ENCODE measurements at regions not wholly inside any gene's neighbourhood (a gene's known extent, or its start where the extent isn't known, plus 50 kb on each side); places are given as distances from the start of the nearest gene placed in this dataset.

DNA sequence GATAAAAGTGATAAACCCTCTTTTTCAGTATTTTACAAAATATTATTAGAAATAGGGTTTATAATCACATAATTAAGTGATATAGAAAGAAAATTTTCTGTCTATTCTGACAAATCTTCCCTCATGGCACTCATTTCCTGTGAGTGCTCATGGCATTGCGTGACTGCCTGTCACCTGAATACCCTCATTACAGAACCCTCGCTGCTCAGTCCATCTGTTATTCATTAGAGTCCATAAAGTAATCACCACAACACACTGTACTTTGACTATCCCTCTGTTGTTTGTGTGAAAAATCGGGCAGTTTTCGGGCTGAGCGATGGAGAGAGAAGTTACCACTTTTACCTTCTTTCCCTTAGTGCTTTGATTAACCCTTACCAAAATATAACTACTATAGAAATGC lies 100.4 kb upstream of the BRINP3 start:
- Mint-ChIP-seq H3K4me1 (no peaks in the 10 kb centered on the region), H3K9me3 (peaks cover 4% of the 10 kb centered on the region), H3K36me3 (ENCODE audit: low read depth) (no peaks in the 10 kb centered on the region), H3K27me3 (no peaks in the 10 kb centered on the region), H3K4me3 (no peak overlapping the region), H3K27ac (no peak overlapping the region)
- CTCF ChIA-PET: no interaction called here
- intact Hi-C loops (cut with micrococcal nuclease): no loop called here
- ATAC-seq (ENCODE audit: low read depth) (no peak), DNase-seq (no peak)
- TF ChIP-seq, protein P1, sequence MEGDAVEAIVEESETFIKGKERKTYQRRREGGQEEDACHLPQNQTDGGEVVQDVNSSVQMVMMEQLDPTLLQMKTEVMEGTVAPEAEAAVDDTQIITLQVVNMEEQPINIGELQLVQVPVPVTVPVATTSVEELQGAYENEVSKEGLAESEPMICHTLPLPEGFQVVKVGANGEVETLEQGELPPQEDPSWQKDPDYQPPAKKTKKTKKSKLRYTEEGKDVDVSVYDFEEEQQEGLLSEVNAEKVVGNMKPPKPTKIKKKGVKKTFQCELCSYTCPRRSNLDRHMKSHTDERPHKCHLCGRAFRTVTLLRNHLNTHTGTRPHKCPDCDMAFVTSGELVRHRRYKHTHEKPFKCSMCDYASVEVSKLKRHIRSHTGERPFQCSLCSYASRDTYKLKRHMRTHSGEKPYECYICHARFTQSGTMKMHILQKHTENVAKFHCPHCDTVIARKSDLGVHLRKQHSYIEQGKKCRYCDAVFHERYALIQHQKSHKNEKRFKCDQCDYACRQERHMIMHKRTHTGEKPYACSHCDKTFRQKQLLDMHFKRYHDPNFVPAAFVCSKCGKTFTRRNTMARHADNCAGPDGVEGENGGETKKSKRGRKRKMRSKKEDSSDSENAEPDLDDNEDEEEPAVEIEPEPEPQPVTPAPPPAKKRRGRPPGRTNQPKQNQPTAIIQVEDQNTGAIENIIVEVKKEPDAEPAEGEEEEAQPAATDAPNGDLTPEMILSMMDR (IDR thresholded peaks at IDR 0.05): no peak
- POLR2A ChIA-PET: no interaction called here

DNA sequence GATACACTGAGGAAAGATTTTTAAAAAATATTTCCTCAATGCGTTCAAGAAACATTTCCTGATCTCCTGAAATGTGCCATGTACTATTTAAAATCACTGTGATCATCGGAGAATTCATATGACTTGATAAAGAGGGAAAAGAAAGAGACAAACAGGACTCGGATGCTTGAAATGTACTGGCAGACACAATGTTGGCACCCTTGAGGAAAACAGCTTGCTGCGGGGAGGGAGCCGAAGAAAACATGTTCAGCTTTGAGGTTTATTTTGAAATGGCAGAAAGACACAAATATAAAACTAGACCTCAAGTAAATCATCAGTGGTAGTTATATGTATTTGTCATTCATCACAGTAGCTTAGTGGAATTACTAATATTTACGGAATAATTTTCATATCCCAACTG lies 100.9 kb upstream of the BRINP3 start:
- intact Hi-C loops (cut with micrococcal nuclease): no loop called here
- CTCF ChIA-PET: no interaction called here

DNA sequence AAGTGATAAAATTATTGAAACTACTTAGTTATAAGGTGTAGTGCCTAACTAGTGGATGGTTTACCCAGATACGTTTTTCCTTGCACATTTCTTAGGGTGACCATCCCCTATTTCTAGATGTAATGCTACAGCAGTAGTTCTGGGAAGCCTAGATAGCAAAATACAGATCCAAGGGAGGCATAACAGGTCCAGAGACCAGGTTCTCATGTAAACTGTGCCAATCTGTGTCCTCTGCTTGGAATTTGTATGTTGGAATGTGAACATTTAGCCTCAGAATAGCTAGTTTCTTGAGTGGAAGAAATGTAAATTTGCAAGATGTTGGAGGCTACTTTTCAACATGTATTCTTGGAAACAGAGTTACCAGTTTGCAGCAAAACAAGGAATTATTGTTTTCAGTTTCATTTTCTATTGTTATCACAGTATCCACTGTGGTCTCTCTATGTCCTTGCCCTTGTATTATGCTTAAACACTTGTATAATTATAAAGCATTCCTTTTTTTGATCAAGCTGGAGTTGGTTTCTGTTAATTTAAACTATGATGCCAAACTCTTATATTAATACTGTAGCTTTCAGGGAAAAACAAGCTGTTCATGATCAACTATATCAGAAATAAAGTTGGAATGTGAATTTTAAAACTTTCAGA lies 102.0 kb upstream of the BRINP3 start:
- no peaks in the 10 kb centered on the region for H3K36me3 Mint-ChIP-seq (ENCODE audit: low read depth)
- no peak overlapping the region for H3K4me3 Mint-ChIP-seq
- peaks cover 4% of the 10 kb centered on the region for H3K9me3 Mint-ChIP-seq
- no peaks in the 10 kb centered on the region for H3K4me1 Mint-ChIP-seq
- ChIA-PET CTCF (no interaction called here), POLR2A (no interaction called here)
- no peak overlapping the region for H3K27ac Mint-ChIP-seq
- ATAC-seq (ENCODE audit: low read depth): no peak
- DNase-seq: no peak
- TF ChIP-seq, protein P1 (IDR thresholded peaks at IDR 0.05): no peak
- intact Hi-C loops (cut with micrococcal nuclease): no loop called here
- H3K27me3 Mint-ChIP-seq: no peaks in the 10 kb centered on the region

More for the DNA sequence above, 100.9 kb upstream of the BRINP3 start:
- DNase-seq: no peak
- Mint-ChIP-seq H3K36me3 (ENCODE audit: low read depth) (no peaks in the 10 kb centered on the region), H3K9me3 (peaks cover 4% of the 10 kb centered on the region), H3K4me1 (no peaks in the 10 kb centered on the region), H3K27ac (no peak overlapping the region), H3K4me3 (no peak overlapping the region), H3K27me3 (no peaks in the 10 kb centered on the region)
- no peak for ATAC-seq (ENCODE audit: low read depth)
- TF ChIP-seq, protein P1 (IDR thresholded peaks at IDR 0.05): no peak
- POLR2A ChIA-PET: no interaction called here

DNA sequence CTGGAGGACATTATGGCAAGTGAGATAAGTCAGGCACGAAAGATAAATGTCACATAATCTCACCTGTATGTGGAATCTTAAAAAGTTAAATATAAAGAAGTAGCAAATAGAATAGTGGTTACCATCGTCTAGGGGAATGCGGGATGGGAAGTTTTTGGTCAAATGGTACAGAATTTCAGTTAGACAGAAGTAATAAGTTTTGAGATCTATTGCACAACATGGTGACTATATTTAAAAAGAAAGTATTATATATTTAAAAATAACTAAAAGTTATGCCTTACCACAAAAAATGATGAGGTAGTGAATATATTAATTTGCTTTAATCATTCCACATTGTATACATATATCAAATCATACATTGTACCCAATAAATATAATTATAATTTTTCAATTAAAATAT lies 106.2 kb upstream of the BRINP3 start:
- H3K27me3 Mint-ChIP-seq: no peaks in the 10 kb centered on the region
- no peaks in the 10 kb centered on the region for H3K4me1 Mint-ChIP-seq
- no peak overlapping the region for H3K4me3 Mint-ChIP-seq
- intact Hi-C loops (cut with micrococcal nuclease): no loop called here
- H3K27ac Mint-ChIP-seq: no peak overlapping the region
- peaks cover 8% of the 10 kb centered on the region for H3K9me3 Mint-ChIP-seq
- ChIA-PET POLR2A (no interaction called here), CTCF (no interaction called here)
- TF ChIP-seq, protein P1 (IDR thresholded peaks at IDR 0.05): no peak
- no peak for DNase-seq
- no peak for ATAC-seq (ENCODE audit: low read depth)
- no peaks in the 10 kb centered on the region for H3K36me3 Mint-ChIP-seq (ENCODE audit: low read depth)

DNA sequence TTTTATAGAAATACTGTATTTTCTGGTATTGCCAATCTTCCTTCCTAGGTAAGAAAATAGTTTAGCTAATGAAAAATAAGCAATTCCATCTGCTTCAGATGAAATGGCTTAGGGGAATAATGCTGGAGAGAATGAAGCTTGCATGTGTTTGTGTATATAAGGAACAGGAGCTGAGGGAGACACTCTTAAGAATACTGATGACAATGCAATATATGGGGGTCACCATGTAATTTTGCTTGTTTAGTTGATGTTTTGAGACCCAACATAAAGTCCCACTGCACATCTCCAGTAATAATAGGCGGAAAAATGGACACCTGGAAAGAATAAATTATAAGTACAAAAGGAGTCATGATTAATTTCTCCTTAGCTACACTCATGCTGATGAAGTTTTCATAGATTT lies 110.8 kb upstream of the BRINP3 start:
- peaks cover 4% of the 10 kb centered on the region for H3K9me3 Mint-ChIP-seq
- TF ChIP-seq, protein P1 (IDR thresholded peaks at IDR 0.05): no peak
- ChIA-PET CTCF (no interaction called here), POLR2A (no interaction called here)
- intact Hi-C loops (cut with micrococcal nuclease): no loop called here
- H3K27me3 Mint-ChIP-seq: no peaks in the 10 kb centered on the region
- H3K27ac Mint-ChIP-seq: no peak overlapping the region
- H3K4me3 Mint-ChIP-seq: no peak overlapping the region
- DNase-seq: no peak
- no peaks in the 10 kb centered on the region for H3K36me3 Mint-ChIP-seq (ENCODE audit: low read depth)
- no peak for ATAC-seq (ENCODE audit: low read depth)
- no peaks in the 10 kb centered on the region for H3K4me1 Mint-ChIP-seq
